GM23248 (cell line): ENCODE measurements at regions not wholly inside any gene's neighbourhood (a gene's known extent, or its start where the extent isn't known, plus 50 kb on each side); places are given as distances from the start of the nearest gene placed in this dataset.

Experiments
- EZH2 ChIP-seq: fragments of 200-600 bp; sonication (generic); IDR thresholded peaks from 2 replicates; pipeline ENCODE4 v1.6.1; 2018; ENCODE audit warnings: antibody characterized with exemption, mild to moderate bottlenecking; ENCODE audit not compliant: insufficient read depth, poor library complexity, severe bottlenecking
- EZH2phosphoT487 ChIP-seq: fragments of 200-600 bp; sonication (generic); IDR thresholded peaks from 2 replicates; pipeline ENCODE4 v1.6.1; 2018; ENCODE audit warnings: antibody characterized with exemption, moderate library complexity, mild to moderate bottlenecking, low read depth; ENCODE audit not compliant: insufficient read depth

- TF ChIP-seq EZH2 (no peak), EZH2phosphoT487 (no peak)
These were observed 231.7 kb upstream of the SLC39A10 start for GRCh38 chr2:195425328-195425727.
